Stimulated activated CD8-positive, alpha-beta memory T cell treated with anti-CD3 and anti-CD28 coated beads, Interleukin-4, amount 100 ng/mL, for 24 hours (primary cell): ENCODE measurements at regions not wholly inside any gene's neighbourhood (a gene's known extent, or its start where the extent isn't known, plus 50 kb on each side); places are given as distances from the start of the nearest gene placed in this dataset.

Source experiments
- DNase-seq: peaks from one replicate; pipeline ENCODE4 v3.0.0-alpha.2; 2020; ENCODE audit warnings: low read depth

GRCh38 chr4:140316799-140317198 lies 56.6 kb upstream of the SCOC start:
- DNase-seq = no peak

GRCh38 chr4:140315970-140316369 lies 57.5 kb upstream of the SCOC start:
- no peak for DNase-seq

GRCh38 chr4:140315438-140315837 lies 58.0 kb upstream of the SCOC start:
- no peak for DNase-seq

GRCh38 chr4:140315019-140315418 lies 58.4 kb upstream of the SCOC start:
- DNase-seq = no peak

- no peak for DNase-seq
These were observed 61.3 kb upstream of the SCOC start for GRCh38 chr4:140312100-140312499.

GRCh38 chr4:140311257-140311835 lies 62.1 kb upstream of the SCOC start:
- no peak for DNase-seq

GRCh38 chr4:140309124-140309870 lies 64.1 kb upstream of the SCOC start:
- no peak for DNase-seq

- no peak for DNase-seq
These were observed 64.9 kb upstream of the SCOC start for GRCh38 chr4:140308366-140309123.

GRCh38 chr4:140305053-140305452 lies 68.4 kb upstream of the SCOC start:
- no peak for DNase-seq

GRCh38 chr4:140304346-140304745 lies 69.1 kb upstream of the SCOC start:
- DNase-seq = no peak

GRCh38 chr4:140302151-140302859 lies 71.1 kb upstream of the SCOC start:
- DNase-seq = no peak

- DNase-seq = no peak
These were observed 73.0 kb upstream of the SCOC start for GRCh38 chr4:140300271-140300970.

GRCh38 chr4:140298001-140298400 lies 75.4 kb upstream of the SCOC start:
- no peak for DNase-seq

GRCh38 chr4:140297221-140297570 lies 76.2 kb upstream of the SCOC start:
- no peak for DNase-seq

GRCh38 chr4:140296335-140297220 lies 76.9 kb upstream of the SCOC start:
- no peak for DNase-seq

- DNase-seq = no peak
These were observed 79.5 kb upstream of the SCOC start for GRCh38 chr4:140293979-140294378.

GRCh38 chr4:140291259-140291658 lies 82.2 kb upstream of the SCOC start:
- DNase-seq = no peak

GRCh38 chr4:140289486-140289885 lies 84.0 kb upstream of the SCOC start:
- DNase-seq = no peak

- no peak for DNase-seq
These were observed 87.0 kb upstream of the SCOC start for GRCh38 chr4:140286456-140286855.

GRCh38 chr4:140284456-140284855 lies 89.0 kb upstream of the SCOC start:
- DNase-seq = no peak
